SK-N-SH treated with all-trans-retinoic acid at 6 μM for 48 hours (cell line): ENCODE measurements at regions not wholly inside any gene's neighbourhood (a gene's known extent, or its start where the extent isn't known, plus 50 kb on each side); places are given as distances from the start of the nearest gene placed in this dataset.

Experiments used
- ARNTL ChIP-seq: fragments of 450-650 bp; formaldehyde crosslinking; IDR thresholded peaks from 2 replicates; pipeline ENCODE4 v1.5.0; 2020; ENCODE audit warnings: low read depth, mild to moderate bottlenecking, moderate library complexity, borderline replicate concordance
- RARB ChIP-seq: fragments of 250-450 bp; sonication (Bioruptor Pico); IDR thresholded peaks from 2 replicates; pipeline ENCODE4 v1.8.0; 2021; ENCODE audit warnings: mild to moderate bottlenecking, moderate library complexity
- SNAI2 ChIP-seq: fragments of 250-450 bp; sonication (Bioruptor Pico); IDR thresholded peaks from 2 replicates; pipeline ENCODE4 v1.5.0; 2020; ENCODE audit warnings: mild to moderate bottlenecking, moderate library complexity
- TOX ChIP-seq: fragments of 250-450 bp; sonication (Bioruptor Pico); IDR thresholded peaks from 2 replicates; pipeline ENCODE4 v1.8.0; 2021; ENCODE audit warnings: mild to moderate bottlenecking, moderate library complexity, borderline replicate concordance
- ZFP3 ChIP-seq: fragments of 250-450 bp; sonication (Bioruptor Pico); IDR thresholded peaks from 2 replicates; pipeline ENCODE4 v1.5.0; 2020; ENCODE audit warnings: mild to moderate bottlenecking, moderate library complexity
- ZFP30 ChIP-seq: fragments of 450-650 bp; formaldehyde crosslinking; IDR thresholded peaks from 2 replicates; pipeline ENCODE4 v1.5.0; 2022; ENCODE audit warnings: mild to moderate bottlenecking, moderate library complexity
- ZNF70 ChIP-seq: fragments of 450-650 bp; formaldehyde crosslinking; IDR thresholded peaks from 2 replicates; pipeline ENCODE4 v1.5.0; 2020; ENCODE audit warnings: mild to moderate bottlenecking, moderate library complexity
- TF ChIP-seq, protein P1 (sequence below): fragments of 250-450 bp; sonication (Bioruptor Pico); IDR thresholded peaks from 2 replicates; pipeline ENCODE4 v1.8.0; 2020; ENCODE audit warnings: mild to moderate bottlenecking, moderate library complexity, borderline replicate concordance
- TF ChIP-seq, protein P2 (sequence below): fragments of 250-450 bp; sonication (Bioruptor Pico); IDR thresholded peaks from 2 replicates; pipeline ENCODE4 v1.5.1; 2020; ENCODE audit warnings: low read depth, mild to moderate bottlenecking, moderate library complexity
- TF ChIP-seq, protein P3 (sequence below): fragments of 250-450 bp; sonication (Bioruptor Pico); IDR thresholded peaks from 2 replicates; pipeline ENCODE4 v1.5.0; 2020; ENCODE audit warnings: mild to moderate bottlenecking, moderate library complexity

DNA sequence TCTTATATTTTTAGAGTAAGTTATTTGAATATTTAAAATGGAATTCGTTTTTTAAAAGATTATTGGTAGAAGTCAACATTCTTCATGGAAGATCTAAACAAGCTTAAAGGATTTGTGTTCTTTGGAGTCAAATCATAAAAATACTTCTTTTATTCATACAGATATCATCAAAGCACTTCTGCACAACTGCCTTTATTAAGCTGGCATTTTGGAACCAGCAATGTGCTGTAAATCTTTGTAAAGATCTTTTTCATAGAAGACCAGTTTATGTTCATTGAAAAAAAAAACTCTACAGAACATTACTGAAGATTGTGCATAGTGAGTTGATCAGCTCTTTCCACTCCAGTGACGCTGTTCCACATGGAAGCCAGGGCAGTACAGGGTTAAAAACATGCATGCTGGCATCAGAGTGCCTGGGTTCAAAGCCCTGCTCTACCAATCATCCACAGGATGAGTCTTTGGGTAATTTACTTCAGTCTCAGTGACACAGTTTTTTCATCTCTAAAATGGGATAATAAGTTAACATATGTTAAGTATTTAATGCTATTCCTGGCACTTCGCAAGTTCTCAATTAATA, 109.6 kb upstream of the SLC38A4 start:
- TF ChIP-seq ZFP3 (CRISPR knock-in tag) (no peak), SNAI2 (CRISPR knock-in tag) (no peak), TOX (CRISPR knock-in tag) (no peak), ZFP30 (CRISPR knock-in tag) (no peak), RARB (CRISPR knock-in tag) (no peak), ARNTL (CRISPR knock-in tag) (no peak), ZNF70 (CRISPR knock-in tag) (no peak)
- TF ChIP-seq, protein P1, sequence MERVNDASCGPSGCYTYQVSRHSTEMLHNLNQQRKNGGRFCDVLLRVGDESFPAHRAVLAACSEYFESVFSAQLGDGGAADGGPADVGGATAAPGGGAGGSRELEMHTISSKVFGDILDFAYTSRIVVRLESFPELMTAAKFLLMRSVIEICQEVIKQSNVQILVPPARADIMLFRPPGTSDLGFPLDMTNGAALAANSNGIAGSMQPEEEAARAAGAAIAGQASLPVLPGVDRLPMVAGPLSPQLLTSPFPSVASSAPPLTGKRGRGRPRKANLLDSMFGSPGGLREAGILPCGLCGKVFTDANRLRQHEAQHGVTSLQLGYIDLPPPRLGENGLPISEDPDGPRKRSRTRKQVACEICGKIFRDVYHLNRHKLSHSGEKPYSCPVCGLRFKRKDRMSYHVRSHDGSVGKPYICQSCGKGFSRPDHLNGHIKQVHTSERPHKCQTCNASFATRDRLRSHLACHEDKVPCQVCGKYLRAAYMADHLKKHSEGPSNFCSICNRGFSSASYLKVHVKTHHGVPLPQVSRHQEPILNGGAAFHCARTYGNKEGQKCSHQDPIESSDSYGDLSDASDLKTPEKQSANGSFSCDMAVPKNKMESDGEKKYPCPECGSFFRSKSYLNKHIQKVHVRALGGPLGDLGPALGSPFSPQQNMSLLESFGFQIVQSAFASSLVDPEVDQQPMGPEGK (CRISPR knock-in tag) = no peak
- TF ChIP-seq, protein P2, sequence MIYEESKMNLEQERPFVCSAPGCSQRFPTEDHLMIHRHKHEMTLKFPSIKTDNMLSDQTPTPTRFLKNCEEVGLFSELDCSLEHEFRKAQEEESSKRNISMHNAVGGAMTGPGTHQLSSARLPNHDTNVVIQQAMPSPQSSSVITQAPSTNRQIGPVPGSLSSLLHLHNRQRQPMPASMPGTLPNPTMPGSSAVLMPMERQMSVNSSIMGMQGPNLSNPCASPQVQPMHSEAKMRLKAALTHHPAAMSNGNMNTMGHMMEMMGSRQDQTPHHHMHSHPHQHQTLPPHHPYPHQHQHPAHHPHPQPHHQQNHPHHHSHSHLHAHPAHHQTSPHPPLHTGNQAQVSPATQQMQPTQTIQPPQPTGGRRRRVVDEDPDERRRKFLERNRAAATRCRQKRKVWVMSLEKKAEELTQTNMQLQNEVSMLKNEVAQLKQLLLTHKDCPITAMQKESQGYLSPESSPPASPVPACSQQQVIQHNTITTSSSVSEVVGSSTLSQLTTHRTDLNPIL = no peak
- TF ChIP-seq, protein P3, sequence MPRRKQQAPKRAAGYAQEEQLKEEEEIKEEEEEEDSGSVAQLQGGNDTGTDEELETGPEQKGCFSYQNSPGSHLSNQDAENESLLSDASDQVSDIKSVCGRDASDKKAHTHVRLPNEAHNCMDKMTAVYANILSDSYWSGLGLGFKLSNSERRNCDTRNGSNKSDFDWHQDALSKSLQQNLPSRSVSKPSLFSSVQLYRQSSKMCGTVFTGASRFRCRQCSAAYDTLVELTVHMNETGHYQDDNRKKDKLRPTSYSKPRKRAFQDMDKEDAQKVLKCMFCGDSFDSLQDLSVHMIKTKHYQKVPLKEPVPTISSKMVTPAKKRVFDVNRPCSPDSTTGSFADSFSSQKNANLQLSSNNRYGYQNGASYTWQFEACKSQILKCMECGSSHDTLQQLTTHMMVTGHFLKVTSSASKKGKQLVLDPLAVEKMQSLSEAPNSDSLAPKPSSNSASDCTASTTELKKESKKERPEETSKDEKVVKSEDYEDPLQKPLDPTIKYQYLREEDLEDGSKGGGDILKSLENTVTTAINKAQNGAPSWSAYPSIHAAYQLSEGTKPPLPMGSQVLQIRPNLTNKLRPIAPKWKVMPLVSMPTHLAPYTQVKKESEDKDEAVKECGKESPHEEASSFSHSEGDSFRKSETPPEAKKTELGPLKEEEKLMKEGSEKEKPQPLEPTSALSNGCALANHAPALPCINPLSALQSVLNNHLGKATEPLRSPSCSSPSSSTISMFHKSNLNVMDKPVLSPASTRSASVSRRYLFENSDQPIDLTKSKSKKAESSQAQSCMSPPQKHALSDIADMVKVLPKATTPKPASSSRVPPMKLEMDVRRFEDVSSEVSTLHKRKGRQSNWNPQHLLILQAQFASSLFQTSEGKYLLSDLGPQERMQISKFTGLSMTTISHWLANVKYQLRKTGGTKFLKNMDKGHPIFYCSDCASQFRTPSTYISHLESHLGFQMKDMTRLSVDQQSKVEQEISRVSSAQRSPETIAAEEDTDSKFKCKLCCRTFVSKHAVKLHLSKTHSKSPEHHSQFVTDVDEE = no peak
